IMR-90 (cell line): ENCODE measurements at regions not wholly inside any gene's neighbourhood (a gene's known extent, or its start where the extent isn't known, plus 50 kb on each side); places are given as distances from the start of the nearest gene placed in this dataset.

Experiments used
- ATAC-seq: fragments of 200-7000 bp; cut with Tn5 transposase; 2 replicates; pipeline ENCODE4 v1.9.1; 2020; ENCODE audit warnings: low read depth, mild to moderate bottlenecking, moderate library complexity
- BruUV-seq: library from RNA; stranded (reverse); fragments of 400-500 nt; replicated peaks from 2 replicates; lab custom pipeline; 2021; lab: Mats Ljungman, UMichigan
- CTCF ChIA-PET: fragments of 300-600 bp; formaldehyde crosslinking; extraction: SDS; loops from one replicate; lab custom pipeline; 2021; ENCODE audit warnings: antibody characterized with exemption; lab: Yijun Ruan, JAX
- POLR2A ChIA-PET: fragments of 300-600 bp; sonication (Branson Sonifier 250); formaldehyde crosslinking; loops from one replicate; lab custom pipeline; 2022; ENCODE audit warnings: antibody characterized with exemption; ENCODE audit not compliant: unreplicated experiment; lab: Charles Lee
- DNase-seq: peaks from one replicate; pipeline ENCODE4 v3.0.0; 2013
- H2AFZ ChIP-seq: replicated peaks from 2 replicates; pipeline ENCODE3; 2013; ENCODE audit warnings: low read length, mild to moderate bottlenecking; ENCODE audit not compliant: poor library complexity
- H2AK5ac ChIP-seq: 2 replicates; pipeline ENCODE4 v1.6.1; 2013; ENCODE audit warnings: low read depth, low read length, inconsistent platforms
- H2AK9ac ChIP-seq: replicated peaks from 2 replicates; pipeline ENCODE3; 2013; ENCODE audit warnings: mild to moderate bottlenecking, low read depth, low read length, moderate library complexity; ENCODE audit not compliant: poor library complexity
- H2BK120ac ChIP-seq: 2 replicates; pipeline ENCODE4 v1.6.1; 2013; ENCODE audit warnings: low read depth, low read length, inconsistent platforms
- H2BK15ac ChIP-seq: 3 replicates; pipeline ENCODE4 v1.6.1; 2013; ENCODE audit warnings: low read depth, low read length, inconsistent platforms
- H2BK20ac ChIP-seq: 2 replicates; pipeline ENCODE4 v1.6.1; 2013; ENCODE audit warnings: low read depth, mild to moderate bottlenecking, inconsistent platforms, low read length, moderate library complexity
- H2BK5ac ChIP-seq: 2 replicates; pipeline ENCODE4 v1.6.1; 2013; ENCODE audit warnings: mild to moderate bottlenecking, low read depth, low read length, inconsistent platforms; ENCODE audit not compliant: poor library complexity, severe bottlenecking
- H3K14ac ChIP-seq: replicated peaks from 2 replicates; pipeline ENCODE4 v1.6.1; 2013; ENCODE audit warnings: low read depth, low read length, inconsistent platforms
- H3K18ac ChIP-seq: 2 replicates; pipeline ENCODE4 v1.6.1; 2013; ENCODE audit warnings: low read depth, low read length, control low read depth
- H3K23ac ChIP-seq: 2 replicates; pipeline ENCODE4 v1.6.1; 2013; ENCODE audit warnings: low read depth, low read length, inconsistent platforms
- H3K27ac ChIP-seq: 2 replicates; pipeline ENCODE4 v1.5.1; 2013; ENCODE audit warnings: mild to moderate bottlenecking, control low read depth, low read length; ENCODE audit not compliant: insufficient read depth
- H3K27me3 ChIP-seq: 2 replicates; pipeline ENCODE4 v1.6.1; 2013; ENCODE audit warnings: low read length; ENCODE audit not compliant: control insufficient read depth, insufficient read depth
- H3K36me3 ChIP-seq: 2 replicates; pipeline ENCODE4 v1.6.1; 2013; ENCODE audit warnings: low read length, mixed read lengths; ENCODE audit not compliant: control insufficient read depth, insufficient read depth
- H3K4ac ChIP-seq: 2 replicates; pipeline ENCODE4 v1.6.1; 2013; ENCODE audit warnings: low read depth, low read length, inconsistent platforms
- H3K4me1 ChIP-seq: 2 replicates; pipeline ENCODE4 v1.6.1; 2013; ENCODE audit warnings: low read length, mixed read lengths; ENCODE audit not compliant: control insufficient read depth, insufficient read depth
- H3K4me2 ChIP-seq: 2 replicates; pipeline ENCODE4 v1.6.1; 2013; ENCODE audit warnings: low read depth, mild to moderate bottlenecking, control low read depth, low read length, moderate library complexity
- H3K4me3 ChIP-seq: 2 replicates; pipeline ENCODE4 v1.5.1; 2013; ENCODE audit warnings: low read depth, mild to moderate bottlenecking, control low read depth, low read length, moderate library complexity; ENCODE audit not compliant: insufficient read depth
- H3K56ac ChIP-seq: 2 replicates; pipeline ENCODE4 v1.6.1; 2013; ENCODE audit warnings: low read length, inconsistent platforms; ENCODE audit not compliant: insufficient read depth; ENCODE audit errors: extremely low read depth
- H3K79me1 ChIP-seq, 2 experiments: 2 replicates each; pipeline ENCODE4 v1.6.1; 2013; ENCODE audit warnings: low read length in 2 of 2, inconsistent platforms in 1 of 2, low read depth in 1 of 2
- H3K9ac ChIP-seq: 2 replicates; pipeline ENCODE4 v1.6.1; 2013; ENCODE audit warnings: low read depth, low read length, control low read depth
- H3K9me1 ChIP-seq: 2 replicates; pipeline ENCODE4 v1.6.1; 2013; ENCODE audit warnings: low read length, inconsistent platforms; ENCODE audit not compliant: insufficient read depth
- H3K9me3 ChIP-seq: 2 replicates; pipeline ENCODE4 v1.6.1; 2013; ENCODE audit warnings: low read length; ENCODE audit not compliant: control insufficient read depth, insufficient read depth
- H4K20me1 ChIP-seq: 2 replicates; pipeline ENCODE4 v1.6.1; 2013; ENCODE audit warnings: low read length, inconsistent platforms; ENCODE audit not compliant: insufficient read depth
- H4K5ac ChIP-seq: 2 replicates; pipeline ENCODE4 v1.6.1; 2013; ENCODE audit warnings: mild to moderate bottlenecking, low read depth, low read length, control low read depth
- H4K8ac ChIP-seq, 2 experiments: 2 replicates each; pipeline ENCODE4 v1.6.1; 2013; ENCODE audit warnings: low read depth in 2 of 2, low read length in 2 of 2, control low read depth in 1 of 2, inconsistent platforms in 1 of 2
- H4K91ac ChIP-seq: 2 replicates; pipeline ENCODE4 v1.6.1; 2013; ENCODE audit warnings: low read depth, low read length, inconsistent platforms; ENCODE audit not compliant: insufficient read depth
- CEBPB ChIP-seq: IDR thresholded peaks from 2 replicates; pipeline ENCODE4 v1.6.1; 2012; ENCODE audit warnings: low read depth, low read length, improper control_type of control experiment
- CHD1 ChIP-seq: IDR thresholded peaks from 2 replicates; pipeline ENCODE4 v1.6.1; 2012; ENCODE audit warnings: low read depth, low read length, improper control_type of control experiment
- FOS ChIP-seq: fragments of 150-350 bp; IDR thresholded peaks from 2 replicates; pipeline ENCODE4 v1.6.1; 2016; ENCODE audit warnings: low read depth, low read length
- MAFK ChIP-seq: IDR thresholded peaks from 2 replicates; pipeline ENCODE4 v1.6.1; 2012; ENCODE audit warnings: low read depth, low read length, improper control_type of control experiment
- MXI1 ChIP-seq: IDR thresholded peaks from 2 replicates; pipeline ENCODE4 v1.6.1; 2012; ENCODE audit warnings: low read depth, mild to moderate bottlenecking, low read length, moderate library complexity, borderline replicate concordance
- WGBS, 2 experiments: methylation state at CpG; one replicate each; pipeline versions ENCODE4 v1.1.5 to v1.1.7; 2013; ENCODE audit warnings: missing lambda C conversion rate in 2 of 2; ENCODE audit not compliant: insufficient read length in 1 of 2; ENCODE audit errors: extremely low coverage in 2 of 2; 5-methylcytosine and 5-hydroxymethylcytosine counted together
- dilution Hi-C: fragments of 300-500 bp; cut with HindIII; formaldehyde crosslinking; loops from one replicate; pipeline ENCODE4 v1.14.3; 2018; ENCODE audit warnings: low sequenced_read_pairs; ENCODE audit not compliant: unreplicated experiment
- in situ Hi-C: fragments of 300-500 bp; cut with MboI; formaldehyde crosslinking; loops from 3 replicates; pipeline ENCODE4 v1.14.3; 2019; ENCODE audit warnings: low sequenced_read_pairs, inconsistent platforms, mixed read lengths
- intact Hi-C: fragments of 100-400 bp; cut with micrococcal nuclease; formaldehyde crosslinking; loops from 2 replicates; pipeline ENCODE4 v1.10.0; 2022

DNA sequence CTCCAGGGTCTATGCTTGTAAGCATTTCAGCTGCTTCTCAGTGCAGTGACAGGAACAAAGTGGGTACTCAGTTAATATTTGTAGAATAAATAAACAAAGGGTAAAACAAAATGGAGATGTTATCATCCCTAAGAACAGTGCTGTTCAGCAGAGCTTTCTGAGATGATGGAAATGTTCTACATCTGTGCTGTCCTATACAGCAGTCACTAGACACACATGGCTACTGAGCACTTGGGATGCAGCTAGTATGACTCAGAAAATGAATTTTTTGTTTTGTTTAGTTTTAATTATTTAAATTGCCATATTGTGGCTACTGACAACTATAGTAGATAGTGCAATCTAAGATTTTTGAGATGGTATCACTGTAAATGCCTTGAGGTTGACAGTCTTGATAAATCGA is 283.8 kb upstream of the ADAMTS9 start:
- Histone ChIP-seq H3K9ac (no peak overlapping the region), H4K91ac (no peak overlapping the region), H3K4me3 (no peak overlapping the region), H2AK9ac (no peak overlapping the region), H2BK5ac (no peak overlapping the region), H2AK5ac (no peak overlapping the region), H3K14ac (no peak overlapping the region), H4K5ac (no peak overlapping the region), H3K23ac (no peak overlapping the region), H2BK120ac (no peak overlapping the region), H2BK20ac (no peak overlapping the region), H2AFZ (no peak overlapping the region), H3K4me1 (peaks cover 2% of the 10 kb centered on the region; the same call in 1 of the 2 replicates), H2BK15ac (no peak overlapping the region; the same call in 2 of the 3 replicates), H3K27ac (no peak overlapping the region), H3K27me3 (no peaks in the 10 kb centered on the region), H3K9me1 (peaks cover 3% of the 10 kb centered on the region; the same call in 1 of the 2 replicates), H3K56ac (no peak overlapping the region), H3K36me3 (no peaks in the 10 kb centered on the region), H3K18ac (no peak overlapping the region), H3K79me1 (no peaks in the 10 kb centered on the region), H3K4ac (no peak overlapping the region), H3K4me2 (no peak overlapping the region), H3K9me3 (no peaks in the 10 kb centered on the region), H4K8ac (no peak overlapping the region), H4K20me1 (no peaks in the 10 kb centered on the region)
- CTCF ChIA-PET: no interaction called here
- ATAC-seq (peak; percentile 32; the same call in 1 of the 2 replicates), DNase-seq (no peak)
- BruUV-seq: no TSS peak
- dilution Hi-C loops (no loop called here), in situ Hi-C loops (no loop called here), intact Hi-C loops (no loop called here)
- TF ChIP-seq CEBPB: no peak
- no peak for TF ChIP-seq MXI1
- no peak for TF ChIP-seq FOS
- TF ChIP-seq CHD1: no peak
- TF ChIP-seq MAFK: no peak
- WGBS, 2 experiments: no CpG with 5 or more reads among the region's 1 CpG
- POLR2A ChIA-PET: no interaction called here
